ENCODE measurements at regions not wholly inside any gene's neighbourhood (a gene's known extent, or its start where the extent isn't known, plus 50 kb on each side); places are given as distances from the start of the nearest gene placed in this dataset.
"Not testable (repeated sequence)": the region's sequence is repeated elsewhere in the genome, so short reads cannot be mapped to it uniquely, and the experiment has no call there.

GRCh38 chr2:109669731-109670130 is 55.6 kb downstream of the SOWAHC start:
- no peaks in the 10 kb centered on the region for H3K27me3 ChIP-seq (replicated peaks; ENCODE audit: insufficient read depth)
- DNase-seq (ENCODE audit: low spot score) (no peak), ATAC-seq (ENCODE audit: insufficient number of reproducible peaks, low FRiP score, low read depth) (no peak)
- H3K4me1 ChIP-seq (ENCODE audit: control insufficient read depth in 1 of 2, low read depth in 2 of 2), result peaks cover 2 to 20% of the 10 kb centered on the region in 2 donors
- H3K9me3 ChIP-seq, result no peaks in the 10 kb centered on the region
- no peak for TF ChIP-seq CTCF (IDR thresholded peaks at IDR 0.05)
- no peak overlapping the region for H3K27ac ChIP-seq
- no peaks in the 10 kb centered on the region for H3K36me3 ChIP-seq
- no peak overlapping the region for H3K4me3 ChIP-seq

- no peak for TF ChIP-seq CTCF (IDR thresholded peaks at IDR 0.05)
- no peaks in the 10 kb centered on the region for H3K36me3 ChIP-seq
- no peaks in the 10 kb centered on the region for H3K27me3 ChIP-seq (replicated peaks; ENCODE audit: insufficient read depth)
- H3K27ac ChIP-seq, result no peak overlapping the region
- DNase-seq (ENCODE audit: low spot score) (no peak), ATAC-seq (ENCODE audit: insufficient number of reproducible peaks, low FRiP score, low read depth) (no peak)
- H3K4me1 ChIP-seq (ENCODE audit: control insufficient read depth in 1 of 2, low read depth in 2 of 2), result peaks cover 2 to 20% of the 10 kb centered on the region in 2 donors
- H3K4me3 ChIP-seq, result no peak overlapping the region
- no peaks in the 10 kb centered on the region for H3K9me3 ChIP-seq
These were observed 56.6 kb downstream of the SOWAHC start for GRCh38 chr2:109670556-109671411.

- TF ChIP-seq CTCF (IDR thresholded peaks at IDR 0.05), result no peak
- no peak overlapping the region for H3K27ac ChIP-seq
- H3K36me3 ChIP-seq, result no peaks in the 10 kb centered on the region
- no peak overlapping the region for H3K4me3 ChIP-seq
- no peaks in the 10 kb centered on the region for H3K27me3 ChIP-seq (replicated peaks; ENCODE audit: insufficient read depth)
- DNase-seq (ENCODE audit: low spot score) (no peak), ATAC-seq (ENCODE audit: insufficient number of reproducible peaks, low FRiP score, low read depth) (no peak)
- H3K4me1 ChIP-seq (ENCODE audit: control insufficient read depth in 1 of 2, low read depth in 2 of 2), result no peaks in the 10 kb centered on the region
- H3K9me3 ChIP-seq, result no peaks in the 10 kb centered on the region
These were observed 60.9 kb downstream of the SOWAHC start for GRCh38 chr2:109674894-109675534.

- no peaks in the 10 kb centered on the region for H3K36me3 ChIP-seq
- no peak overlapping the region for H3K27ac ChIP-seq
- H3K4me1 ChIP-seq (ENCODE audit: control insufficient read depth in 1 of 2, low read depth in 2 of 2), result no peaks in the 10 kb centered on the region
- DNase-seq (ENCODE audit: low spot score), result no peak
- ATAC-seq (ENCODE audit: insufficient number of reproducible peaks, low FRiP score, low read depth), result no peak
- no peaks in the 10 kb centered on the region for H3K9me3 ChIP-seq
- TF ChIP-seq CTCF (IDR thresholded peaks at IDR 0.05), result no peak
- H3K27me3 ChIP-seq (replicated peaks; ENCODE audit: insufficient read depth), result no peaks in the 10 kb centered on the region
- H3K4me3 ChIP-seq, result no peak overlapping the region
These were observed 61.6 kb downstream of the SOWAHC start for GRCh38 chr2:109675666-109676345.

GRCh38 chr2:109676346-109676902 is 62.3 kb downstream of the SOWAHC start:
- TF ChIP-seq CTCF (IDR thresholded peaks at IDR 0.05), result no peak
- no peak for DNase-seq (ENCODE audit: low spot score)
- H3K9me3 ChIP-seq, result no peaks in the 10 kb centered on the region
- no peaks in the 10 kb centered on the region for H3K36me3 ChIP-seq
- H3K4me1 ChIP-seq (ENCODE audit: control insufficient read depth in 1 of 2, low read depth in 2 of 2), result no peaks in the 10 kb centered on the region
- no peaks in the 10 kb centered on the region for H3K27me3 ChIP-seq (replicated peaks; ENCODE audit: insufficient read depth)
- ATAC-seq (ENCODE audit: insufficient number of reproducible peaks, low FRiP score, low read depth), result no peak
- no peak overlapping the region for H3K4me3 ChIP-seq
- no peak overlapping the region for H3K27ac ChIP-seq

- not testable (repeated sequence) for ATAC-seq (ENCODE audit: insufficient number of reproducible peaks, low FRiP score, low read depth); DNase-seq (ENCODE audit: low spot score); H3K27ac ChIP-seq; H3K27me3 ChIP-seq (replicated peaks; ENCODE audit: insufficient read depth); H3K9me3 ChIP-seq; H3K4me3 ChIP-seq; H3K4me1 ChIP-seq (ENCODE audit: control insufficient read depth in 1 of 2, low read depth in 2 of 2); H3K36me3 ChIP-seq
These were observed 63.1 kb downstream of the SOWAHC start for GRCh38 chr2:109677121-109677731.
